ENCODE measurements at regions not wholly inside any gene's neighbourhood (a gene's known extent, or its start where the extent isn't known, plus 50 kb on each side); places are given as distances from the start of the nearest gene placed in this dataset.

DNA sequence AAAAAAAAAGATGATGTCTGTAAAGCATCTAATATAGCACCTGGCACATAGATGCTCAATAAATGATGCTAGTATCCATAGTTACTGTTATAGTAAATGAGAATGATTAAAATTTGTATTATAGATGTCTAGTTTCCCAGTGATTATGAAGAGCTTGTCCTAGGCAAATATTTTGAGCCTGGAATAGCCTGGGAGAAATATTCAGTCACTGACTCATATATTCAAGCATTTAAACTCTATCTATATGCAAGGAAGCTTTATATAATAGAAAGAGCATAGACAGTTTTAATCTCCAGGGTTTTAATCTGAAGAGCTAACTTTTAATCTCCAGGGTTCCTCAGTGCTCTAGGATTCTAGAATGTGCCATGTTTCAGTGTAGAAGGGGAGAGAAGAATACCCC lies 91.5 kb upstream of the VASH1 start:
- DNase-seq: no peak

DNA sequence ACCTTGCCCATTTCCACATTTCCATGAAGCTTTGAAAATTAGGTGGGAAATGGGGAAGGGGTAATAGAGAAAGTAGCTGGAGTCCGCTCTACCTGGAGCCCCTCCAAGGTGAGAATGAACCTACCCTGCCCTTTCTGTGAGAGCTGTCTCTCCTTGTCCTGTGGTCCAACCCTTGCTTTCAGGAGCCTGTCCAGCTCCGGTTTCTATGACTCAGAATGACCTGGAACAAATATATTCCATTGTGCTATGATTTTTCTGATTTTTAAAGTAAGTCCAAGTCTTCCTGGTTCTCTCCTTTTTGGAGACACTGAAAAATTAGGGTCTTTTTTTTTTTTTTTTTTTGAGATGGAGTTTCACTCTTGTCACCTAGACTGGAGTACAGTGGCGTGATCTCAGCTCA lies 89.1 kb upstream of the VASH1 start:
- DNase-seq: no peak

DNA sequence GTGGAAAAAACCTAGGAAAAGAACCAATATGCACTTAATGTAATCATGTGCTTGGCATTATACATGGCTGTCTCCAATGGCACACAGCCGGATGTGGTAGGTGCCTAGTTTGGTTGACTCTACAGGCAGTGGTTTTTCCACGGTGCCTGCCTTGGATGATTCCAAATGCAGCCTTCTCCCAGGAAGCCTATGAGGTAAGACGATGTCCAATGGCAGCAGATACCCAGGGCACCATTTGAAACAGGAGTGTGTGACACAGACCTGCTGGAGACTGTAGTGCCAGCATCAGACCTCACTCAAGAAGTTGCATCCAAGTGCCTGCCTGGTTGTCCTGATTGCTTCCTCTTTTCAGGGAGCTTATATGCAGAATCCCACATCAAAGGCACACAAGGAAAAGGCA lies 88.0 kb upstream of the VASH1 start:
- no peak for DNase-seq

DNA sequence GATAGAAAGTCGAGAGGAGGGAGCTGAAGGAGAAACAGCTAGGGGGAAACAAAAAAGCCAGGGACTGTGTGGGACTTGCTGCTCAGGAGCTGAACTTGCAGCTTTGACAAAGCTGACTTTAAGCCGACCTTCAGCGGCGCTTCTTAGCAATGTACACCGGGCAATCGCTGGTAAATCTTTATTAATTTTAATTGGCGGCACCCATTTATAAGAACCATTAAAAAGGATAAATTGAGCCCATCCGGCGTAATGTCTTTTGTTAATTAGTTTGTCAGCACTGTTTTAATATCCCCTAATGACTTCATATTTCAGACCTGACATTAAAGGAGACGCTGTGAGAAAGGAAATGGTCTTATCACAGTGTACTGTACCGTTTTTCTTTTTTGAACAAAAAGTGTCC lies 86.2 kb upstream of the VASH1 start:
- DNase-seq: no peak

DNA sequence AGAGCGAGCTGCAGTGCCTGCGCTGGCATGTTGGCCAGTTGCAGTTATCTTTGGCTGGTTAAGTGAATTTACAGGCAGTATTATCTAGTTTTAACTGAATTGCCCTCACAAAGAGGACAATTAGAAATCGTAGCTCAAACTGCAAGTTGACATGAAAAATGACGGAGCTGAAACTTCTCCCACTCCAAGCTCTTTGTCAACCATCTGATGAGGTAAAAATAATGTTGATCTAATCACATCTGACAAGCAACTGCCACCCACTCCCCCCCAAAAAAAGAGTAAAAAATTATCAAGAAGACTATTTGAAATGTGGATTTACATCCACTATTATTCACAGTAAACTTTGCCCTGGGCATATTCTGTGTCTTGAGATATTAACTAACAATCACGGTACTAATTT lies 84.7 kb upstream of the VASH1 start:
- no peak for DNase-seq

DNA sequence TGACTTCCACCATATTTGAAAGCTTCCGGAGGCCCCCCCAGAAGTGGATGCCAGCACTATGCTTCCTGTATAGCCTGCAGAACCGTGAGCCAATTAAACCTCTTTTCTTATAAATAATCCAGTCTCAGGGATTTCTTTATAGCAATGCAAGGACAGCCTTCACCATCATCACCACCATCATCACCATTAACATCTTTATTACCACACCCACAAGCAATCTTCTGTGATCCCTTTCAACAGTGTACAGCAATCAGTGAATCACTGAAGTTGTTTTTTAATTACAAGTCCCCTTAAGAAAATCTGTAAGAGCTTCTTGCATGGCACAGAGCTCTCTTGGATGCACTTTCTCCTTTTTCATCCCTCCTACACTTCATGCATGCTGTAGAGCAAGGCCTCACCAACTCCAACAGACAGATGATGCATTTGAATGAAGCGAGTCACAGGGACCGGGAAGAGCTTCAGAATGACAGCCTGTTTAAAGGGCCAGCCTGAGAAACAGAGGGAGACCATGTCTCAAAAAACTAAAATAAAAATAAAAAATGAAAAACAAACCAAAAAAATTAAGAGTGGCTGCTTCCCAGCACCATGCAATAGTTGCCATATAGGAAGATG lies 83.6 kb upstream of the VASH1 start:
- no peak for DNase-seq

DNA sequence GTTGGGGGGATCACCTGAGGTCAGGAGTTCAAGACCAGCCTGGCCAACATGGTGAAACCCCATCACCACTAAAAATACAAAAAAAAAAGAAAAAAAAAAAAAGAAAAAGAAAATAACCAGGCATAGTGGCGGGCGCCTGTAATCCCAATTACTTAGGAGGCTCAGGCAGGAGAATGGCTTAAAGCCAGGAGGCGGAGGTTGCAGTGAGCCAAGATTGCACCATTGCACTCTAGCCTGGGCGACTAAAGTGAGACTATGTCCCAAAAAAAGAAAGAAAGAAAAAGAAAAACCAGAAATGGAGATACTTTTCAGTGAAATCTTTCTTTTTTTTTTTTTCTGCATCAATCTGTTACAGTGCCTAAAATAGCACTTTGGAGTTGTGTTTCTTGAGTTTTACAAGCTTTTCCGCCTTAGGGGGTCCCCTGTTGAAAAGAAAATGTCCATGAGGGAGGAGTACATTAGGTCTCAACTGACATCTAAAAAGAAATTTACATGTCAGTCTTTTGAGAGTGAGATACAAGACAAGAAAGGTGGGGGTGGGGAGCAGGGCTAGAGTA lies 82.9 kb upstream of the VASH1 start:
- DNase-seq: no peak

DNA sequence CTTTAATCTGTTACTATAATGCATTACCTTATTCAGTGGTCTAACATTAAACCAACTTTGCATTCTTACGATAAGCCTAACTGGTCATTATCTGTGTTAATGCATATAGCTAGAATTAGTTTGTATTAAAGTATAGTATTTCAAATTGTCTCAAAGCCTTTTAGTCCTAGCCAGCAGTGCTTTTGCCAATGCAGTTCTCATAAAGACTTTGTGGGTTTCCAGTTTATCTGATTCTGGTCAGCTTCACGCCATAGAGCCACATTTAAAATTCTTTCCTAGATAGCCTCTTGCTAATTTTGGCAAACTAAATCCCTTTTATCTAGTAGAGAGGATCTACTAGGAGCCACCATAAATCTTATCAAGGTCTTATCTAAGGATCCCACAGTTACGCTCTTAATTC lies 78.9 kb upstream of the VASH1 start:
- DNase-seq: no peak

DNA sequence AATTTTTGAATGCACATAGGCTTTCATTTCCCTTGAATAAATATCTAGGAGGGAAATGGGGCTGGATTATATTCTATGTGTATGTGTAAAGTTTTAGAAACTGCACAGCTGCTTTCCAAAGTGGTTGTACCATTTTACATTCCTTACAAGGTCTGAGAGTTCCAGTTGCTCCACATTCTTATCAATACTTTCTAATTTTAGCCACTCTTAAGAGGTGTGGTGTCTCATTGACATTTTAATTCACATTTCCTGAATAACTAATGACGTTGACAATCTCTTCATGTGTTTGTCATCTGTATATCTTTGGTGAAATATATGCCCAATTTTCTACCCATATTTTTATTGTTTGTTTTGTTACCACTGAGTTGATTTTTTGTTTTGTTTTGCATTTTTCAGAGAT lies 74.6 kb upstream of the VASH1 start:
- DNase-seq: no peak

DNA sequence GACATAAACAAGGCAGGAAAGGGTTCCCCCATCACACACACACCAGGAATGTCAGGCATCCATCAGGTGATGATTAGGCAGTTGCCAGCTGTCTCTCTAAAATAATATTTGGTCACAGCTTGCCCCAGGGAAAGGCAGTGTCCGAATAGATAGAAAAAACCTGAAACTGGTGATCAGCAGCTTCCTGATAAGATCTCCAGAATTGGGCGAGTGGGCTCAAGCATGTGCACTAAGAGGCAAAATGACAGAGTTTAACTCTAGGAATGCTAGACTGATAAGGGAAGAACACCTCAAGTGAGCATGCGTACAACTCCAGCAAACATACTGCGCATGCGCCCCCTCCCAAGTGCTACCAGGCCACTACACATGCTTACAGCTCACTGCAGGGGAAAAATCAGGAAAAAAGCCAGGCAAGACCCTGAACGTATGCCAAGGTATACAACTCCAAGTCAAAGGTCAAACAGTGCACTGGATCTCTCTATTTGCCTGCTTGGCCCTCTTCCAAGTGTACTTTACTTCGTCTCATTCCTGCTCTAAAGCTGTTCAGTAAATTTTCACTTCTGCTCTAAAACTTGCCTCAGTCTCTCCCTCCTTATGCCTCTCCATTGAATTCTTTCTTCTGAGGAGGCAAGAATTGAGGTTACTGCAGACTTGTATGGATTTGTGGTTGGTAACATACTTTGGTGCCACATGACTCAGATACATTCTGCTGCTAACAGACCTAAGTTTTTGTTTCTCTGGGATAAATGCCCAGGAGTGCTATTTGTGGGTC lies 73.5 kb upstream of the VASH1 start:
- no peak for DNase-seq

DNA sequence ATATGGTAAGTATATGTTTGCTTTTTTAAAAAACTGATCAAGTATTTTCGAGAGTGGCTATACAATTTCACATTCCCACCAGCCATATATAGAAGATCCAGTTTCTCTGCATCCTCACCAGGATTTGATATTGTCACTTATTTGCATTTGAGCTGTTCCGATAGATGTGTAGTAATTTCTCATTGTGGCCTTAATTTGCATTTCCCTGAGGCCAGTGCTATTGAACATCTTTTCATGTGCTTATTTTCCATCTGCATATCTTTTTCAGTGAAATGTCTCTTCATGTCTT lies 72.9 kb upstream of the VASH1 start:
- no peak for DNase-seq

DNA sequence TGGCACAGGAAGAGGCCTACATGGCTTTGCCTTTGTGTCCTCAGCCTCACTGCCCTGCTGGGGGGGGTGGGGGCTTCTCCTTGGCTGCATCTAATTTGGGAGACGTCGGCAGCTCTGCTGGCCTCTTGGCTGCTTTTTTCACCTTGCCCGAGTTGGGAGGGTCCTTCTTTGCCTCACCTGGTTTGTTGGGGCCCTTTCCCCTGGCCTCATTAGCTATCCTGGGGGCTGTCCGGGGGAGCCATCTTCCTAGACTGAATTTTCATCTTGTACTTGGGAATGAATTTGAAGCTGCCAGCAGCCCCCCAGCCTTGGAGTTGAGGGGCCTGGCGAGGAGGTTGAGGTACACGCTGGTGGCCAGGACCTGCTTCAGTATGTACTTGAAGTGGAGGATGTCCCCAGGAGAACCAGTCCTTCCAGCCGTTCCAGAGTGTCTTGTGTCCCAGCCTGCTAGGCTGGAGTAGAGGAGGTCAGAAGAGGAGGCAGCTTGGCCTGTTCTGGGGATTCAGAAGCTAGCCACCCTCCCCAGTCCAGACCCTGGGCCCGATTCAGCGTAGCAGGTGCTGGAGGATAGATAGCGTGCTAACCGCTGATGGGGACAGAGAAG lies 70.7 kb upstream of the VASH1 start:
- no peak for DNase-seq

DNA sequence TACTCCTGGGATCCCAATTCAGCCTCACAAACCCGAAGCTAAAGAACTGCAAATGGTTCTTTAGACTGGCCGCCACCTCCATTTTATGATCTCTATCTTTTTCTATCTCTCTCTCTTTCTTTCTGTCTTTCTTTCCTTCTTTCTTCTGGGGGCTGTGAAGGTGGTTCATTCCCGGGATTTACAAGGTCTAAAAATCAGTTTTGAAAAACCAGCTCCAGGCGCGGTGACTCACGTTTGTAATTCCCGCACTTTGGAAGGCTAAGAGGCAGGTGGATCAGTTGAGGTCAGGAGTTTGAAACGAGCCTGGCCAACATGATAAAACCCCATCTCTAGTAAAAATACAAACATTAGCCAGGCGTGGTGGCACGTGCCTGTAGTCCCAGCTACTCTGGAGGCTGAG lies 67.2 kb upstream of the VASH1 start:
- no peak for DNase-seq

DNA sequence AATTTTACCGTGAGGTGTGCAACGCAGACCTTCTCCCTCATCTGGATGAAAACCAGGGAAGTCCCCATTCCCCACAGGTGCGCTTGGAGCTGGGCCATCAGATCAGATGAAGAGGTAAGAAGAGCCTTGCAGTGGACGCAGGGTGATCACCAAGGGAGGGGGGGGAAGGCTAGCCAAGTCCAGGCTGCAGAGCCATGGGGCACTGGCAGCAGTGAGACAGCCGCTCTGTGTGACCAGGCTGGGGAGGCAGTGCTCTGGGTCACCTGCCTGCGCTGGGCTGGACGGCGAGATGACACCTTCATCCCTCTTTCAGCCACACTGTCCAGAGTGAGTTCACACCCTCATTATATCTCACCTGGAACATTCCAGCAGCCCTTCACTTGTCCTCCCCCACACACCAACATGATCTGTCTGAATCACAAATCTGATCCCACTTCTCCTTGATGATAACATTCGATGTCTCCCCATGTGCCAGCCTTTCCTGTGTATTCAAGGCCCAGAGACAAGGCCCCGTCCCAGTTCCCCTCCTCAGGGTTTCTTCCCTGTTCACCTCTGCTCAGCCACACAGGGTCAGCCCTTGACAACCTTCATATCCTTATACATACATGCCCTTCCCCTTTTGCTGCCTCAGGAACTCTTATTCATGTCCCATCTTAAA lies 65.9 kb upstream of the VASH1 start:
- no peak for DNase-seq

DNA sequence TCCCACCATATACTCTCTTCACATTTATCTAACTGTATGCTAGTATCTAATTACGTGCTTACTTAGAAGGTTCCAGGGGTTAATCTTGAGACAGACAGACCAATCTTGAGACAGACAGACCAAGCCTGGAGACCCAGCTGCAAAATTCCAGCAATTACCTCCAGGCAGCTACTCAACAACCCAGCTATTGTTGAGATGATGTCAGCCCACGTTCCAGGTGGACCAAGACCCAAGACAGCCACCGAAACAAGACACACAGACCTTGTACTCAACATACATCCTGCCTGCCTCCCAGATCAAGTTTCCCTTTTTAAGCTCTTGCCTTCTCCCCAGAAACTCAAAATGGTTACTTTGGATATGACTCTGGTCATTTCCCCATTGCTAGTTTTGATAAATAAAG lies 64.9 kb upstream of the VASH1 start:
- no peak for DNase-seq

DNA sequence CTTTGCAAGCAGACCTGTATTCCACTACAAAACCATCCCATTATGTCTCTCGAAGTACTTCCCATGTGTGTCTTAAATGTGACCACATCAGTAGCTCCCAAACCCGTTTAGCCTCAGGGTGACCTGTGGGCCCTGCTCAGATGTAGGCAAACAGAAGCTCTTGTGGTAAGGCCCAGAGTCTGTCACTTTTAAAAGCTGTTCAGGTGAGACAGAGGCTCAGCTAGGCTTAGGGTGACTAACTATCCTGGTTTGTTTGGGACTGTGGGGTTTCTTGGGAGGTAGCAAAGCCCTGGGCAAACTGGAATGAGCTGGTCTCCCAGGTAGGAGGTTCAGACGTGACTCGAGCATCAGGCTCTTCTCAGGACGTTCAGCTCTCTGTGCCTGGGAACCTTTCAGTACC lies 64.5 kb upstream of the VASH1 start:
- DNase-seq: no peak

DNA sequence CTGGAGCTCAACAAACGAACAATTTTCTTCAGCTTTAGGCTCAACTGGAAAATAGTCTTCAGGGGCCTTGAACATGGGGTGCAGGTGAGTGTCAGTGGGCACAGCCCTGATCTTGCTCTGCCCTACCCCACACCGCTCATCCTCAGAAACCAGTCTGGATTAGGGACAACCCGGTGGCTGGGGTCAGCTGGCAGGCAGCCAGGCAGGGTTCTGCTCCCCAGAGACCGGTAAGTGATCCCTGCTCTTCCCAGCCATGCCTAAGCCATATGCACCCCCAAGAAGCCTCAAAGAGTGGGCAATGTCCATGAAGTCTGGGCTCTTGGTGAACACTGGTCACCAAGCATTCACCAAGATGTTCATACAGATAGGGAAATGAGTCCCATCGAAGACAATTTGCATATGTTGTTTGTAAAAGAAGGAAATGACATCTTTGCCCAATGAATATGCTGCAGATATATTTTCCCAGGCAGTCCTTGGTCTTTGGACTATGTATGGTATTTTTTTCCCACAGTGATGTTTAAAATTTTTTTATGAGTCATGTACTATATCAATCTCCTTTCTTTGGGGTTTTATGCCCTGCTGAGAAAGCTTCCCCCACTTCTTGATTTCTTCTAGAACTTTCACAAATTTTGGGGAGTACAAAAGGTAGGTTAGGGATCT lies 63.9 kb upstream of the VASH1 start:
- DNase-seq: no peak

DNA sequence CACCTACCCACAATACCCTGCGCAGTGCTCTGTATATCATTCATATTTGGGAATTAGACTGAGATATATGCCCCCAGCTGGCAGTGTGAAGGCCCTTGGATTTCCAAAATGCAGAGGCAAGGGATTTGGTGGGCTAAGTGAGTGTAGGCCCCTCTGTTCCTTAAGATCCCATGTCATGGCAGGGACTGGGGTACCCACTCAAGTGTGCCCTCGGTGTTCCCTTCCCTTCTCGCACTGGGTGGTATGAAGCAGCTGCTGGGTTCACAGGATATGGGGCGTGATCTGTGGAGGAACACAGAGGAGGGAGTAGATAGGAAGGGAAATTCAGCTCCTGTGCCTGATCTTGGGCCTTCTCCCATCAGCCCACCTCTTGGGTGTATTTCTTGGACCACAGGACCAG lies 63.1 kb upstream of the VASH1 start:
- no peak for DNase-seq

DNA sequence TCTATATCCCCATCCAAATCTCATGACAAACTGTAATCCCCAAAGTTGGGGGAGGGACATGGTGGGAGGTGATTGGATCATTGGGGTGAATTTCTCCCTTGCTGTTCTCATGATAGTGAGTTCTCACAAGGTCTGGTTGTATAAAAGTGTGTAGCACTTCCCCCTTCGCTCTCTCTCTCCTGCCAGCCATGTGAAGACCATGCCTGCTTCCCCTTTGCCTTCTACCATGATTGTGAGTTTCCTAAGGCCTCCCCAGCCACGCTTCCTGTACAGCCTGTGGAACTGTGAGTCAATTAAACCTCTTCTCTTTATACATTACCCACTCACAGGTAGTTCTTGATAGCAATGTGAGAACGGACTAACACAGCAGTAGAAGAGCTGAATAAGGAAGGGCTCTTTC lies 62.6 kb upstream of the VASH1 start:
- no peak for DNase-seq

DNA sequence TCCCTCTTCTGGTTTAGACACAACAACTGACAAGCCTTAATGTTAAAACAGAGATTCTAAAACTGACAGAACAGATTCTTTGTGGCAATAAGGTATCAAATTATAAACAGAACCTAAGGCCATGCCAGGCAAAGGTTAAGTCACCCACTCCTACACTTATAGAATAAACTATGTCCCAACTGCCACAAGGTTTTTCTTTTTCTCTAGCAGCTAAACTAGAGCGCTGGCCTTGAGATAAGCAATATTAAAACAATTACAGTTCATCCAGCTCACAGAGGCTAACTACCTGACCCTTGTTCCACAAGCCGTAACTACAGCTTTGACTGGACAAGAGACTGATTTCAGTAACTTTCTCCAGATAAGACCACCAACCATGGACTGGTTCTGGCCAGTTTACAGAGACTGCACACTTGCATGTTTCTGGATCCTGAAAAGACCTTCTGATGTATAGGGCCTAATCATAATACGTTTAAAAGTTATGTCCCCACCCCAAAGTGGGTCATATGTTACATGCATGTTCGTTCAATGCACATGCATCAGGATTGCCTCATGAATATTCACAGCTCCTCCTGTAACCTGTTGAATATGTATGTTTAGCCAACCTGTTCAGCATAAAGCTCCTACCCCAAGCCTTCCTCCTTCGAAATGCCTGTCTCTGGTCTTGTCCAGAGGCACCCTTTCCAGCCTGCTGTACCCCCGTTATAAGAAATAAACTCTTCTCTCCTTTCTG lies 61.9 kb upstream of the VASH1 start:
- DNase-seq: no peak

DNA sequence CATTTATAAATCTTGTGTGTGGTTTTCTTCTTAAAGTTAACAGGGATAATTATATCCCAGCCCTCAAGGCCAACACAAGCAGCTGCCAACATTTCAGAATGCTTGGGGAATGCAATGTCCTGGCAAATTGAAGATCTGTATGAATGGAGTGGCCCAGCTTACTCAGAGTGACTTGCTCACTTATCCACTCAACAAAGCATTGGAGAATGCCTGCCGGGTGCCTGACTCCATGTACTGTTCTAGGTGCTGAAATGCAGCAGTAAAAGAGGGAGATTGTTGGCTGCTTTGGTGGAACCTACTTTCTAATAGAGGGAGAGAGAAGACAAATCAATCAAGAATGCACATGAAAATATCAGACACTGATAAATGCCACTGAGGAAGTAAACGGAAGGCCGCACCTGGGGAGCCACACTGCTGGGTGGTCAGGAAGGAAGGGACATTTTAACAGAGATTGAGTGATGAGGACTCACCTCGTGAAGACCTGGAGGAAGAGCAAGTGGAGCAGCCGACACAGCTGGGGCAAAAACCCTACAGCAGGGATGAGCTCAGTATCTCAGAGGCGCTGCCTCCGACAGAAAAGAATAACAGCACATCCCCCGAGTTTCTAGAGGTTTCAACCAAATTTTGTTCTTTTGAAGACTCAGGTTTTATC lies 61.2 kb upstream of the VASH1 start:
- no peak for DNase-seq

DNA sequence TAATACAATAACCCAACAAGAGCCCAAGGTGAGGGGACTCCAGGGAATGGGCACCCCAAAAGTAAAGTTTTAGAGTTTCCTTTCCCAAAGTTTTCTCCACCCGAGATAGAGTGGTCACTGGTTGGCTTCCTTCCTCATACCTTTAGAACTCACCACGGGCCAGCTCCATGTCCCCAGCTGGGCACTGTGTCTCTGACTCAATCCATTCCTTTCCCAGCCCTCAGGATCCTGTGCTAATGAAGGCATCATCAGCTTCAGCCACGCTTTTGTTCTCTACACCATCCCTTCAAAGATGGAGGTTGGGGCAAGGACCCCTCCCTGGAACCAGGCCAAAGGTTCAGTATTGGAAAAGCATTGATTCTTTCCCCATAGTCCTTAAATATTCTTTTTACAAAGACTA lies 59.8 kb upstream of the VASH1 start:
- no peak for DNase-seq

All from KG1 (cell line).